ENCODE measurements at regions not wholly inside any gene's neighbourhood (a gene's known extent, or its start where the extent isn't known, plus 50 kb on each side); places are given as distances from the start of the nearest gene placed in this dataset.

DNA sequence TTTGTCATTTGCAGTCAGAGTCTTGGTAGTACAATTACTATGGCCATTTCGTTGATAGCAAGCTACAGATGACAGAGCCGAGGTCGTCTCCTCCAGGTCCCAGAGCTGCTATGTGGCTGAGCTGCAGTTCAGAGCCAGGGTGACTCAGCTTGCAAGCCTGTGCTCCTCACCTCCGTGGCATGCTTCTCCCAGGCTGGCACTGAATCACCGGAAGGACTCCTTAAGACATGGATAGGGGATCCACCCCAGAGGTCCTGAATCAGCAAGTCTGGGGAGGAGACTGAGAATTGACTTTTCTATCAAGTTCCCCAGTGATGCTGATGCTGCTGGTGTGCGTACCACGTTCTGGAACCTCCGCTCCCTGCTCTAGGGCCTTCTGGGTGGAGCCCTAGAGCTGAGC lies 291.2 kb downstream of the CDH26 start:
- DNase-seq = no peak
- Histone ChIP-seq H3K9me3 (ENCODE audit: control insufficient read depth, low read length) (no peaks in the 10 kb centered on the region), H3K27ac (ENCODE audit: insufficient read depth, low read length, poor library complexity, severe bottlenecking) (no peak overlapping the region), H3K4me1 (ENCODE audit: control insufficient read depth, insufficient read depth, low read length, poor library complexity, severe bottlenecking) (no peaks in the 10 kb centered on the region), H3K36me3 (ENCODE audit: control insufficient read depth, insufficient read depth, low read length) (no peaks in the 10 kb centered on the region), H3K27me3 (replicated peaks; ENCODE audit: control insufficient read depth, insufficient read depth, low read length, poor library complexity, severe bottlenecking) (no peaks in the 10 kb centered on the region), H3K4me3 (ENCODE audit: insufficient read depth, low read depth, low read length, poor library complexity, severe bottlenecking) (no peak overlapping the region)

DNA sequence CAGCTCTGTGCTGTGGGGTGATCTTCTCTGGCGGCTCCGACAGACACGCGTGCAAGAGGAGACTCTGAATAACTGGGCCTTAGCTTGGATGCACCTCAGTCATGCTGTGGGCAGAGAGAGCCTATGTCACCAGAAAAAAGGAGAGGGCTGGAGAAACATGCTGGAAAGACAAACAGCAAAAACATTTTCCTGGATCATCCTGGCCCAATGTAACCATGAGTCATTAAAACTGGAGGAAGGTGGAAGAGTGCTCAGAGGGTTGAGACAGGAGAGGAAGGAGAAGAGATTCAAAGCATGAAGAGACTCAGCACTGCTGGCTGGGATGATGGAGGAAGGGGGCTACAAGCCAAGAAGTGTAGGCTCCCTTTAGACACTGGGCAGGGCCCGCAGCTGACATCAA lies 292.0 kb downstream of the CDH26 start:
- Histone ChIP-seq H3K36me3 (ENCODE audit: control insufficient read depth, insufficient read depth, low read length) (no peaks in the 10 kb centered on the region), H3K4me3 (ENCODE audit: insufficient read depth, low read depth, low read length, poor library complexity, severe bottlenecking) (no peak overlapping the region), H3K4me1 (ENCODE audit: control insufficient read depth, insufficient read depth, low read length, poor library complexity, severe bottlenecking) (no peaks in the 10 kb centered on the region), H3K27me3 (replicated peaks; ENCODE audit: control insufficient read depth, insufficient read depth, low read length, poor library complexity, severe bottlenecking) (no peaks in the 10 kb centered on the region), H3K9me3 (ENCODE audit: control insufficient read depth, low read length) (no peaks in the 10 kb centered on the region), H3K27ac (ENCODE audit: insufficient read depth, low read length, poor library complexity, severe bottlenecking) (no peak overlapping the region)
- DNase-seq = no peak

DNA sequence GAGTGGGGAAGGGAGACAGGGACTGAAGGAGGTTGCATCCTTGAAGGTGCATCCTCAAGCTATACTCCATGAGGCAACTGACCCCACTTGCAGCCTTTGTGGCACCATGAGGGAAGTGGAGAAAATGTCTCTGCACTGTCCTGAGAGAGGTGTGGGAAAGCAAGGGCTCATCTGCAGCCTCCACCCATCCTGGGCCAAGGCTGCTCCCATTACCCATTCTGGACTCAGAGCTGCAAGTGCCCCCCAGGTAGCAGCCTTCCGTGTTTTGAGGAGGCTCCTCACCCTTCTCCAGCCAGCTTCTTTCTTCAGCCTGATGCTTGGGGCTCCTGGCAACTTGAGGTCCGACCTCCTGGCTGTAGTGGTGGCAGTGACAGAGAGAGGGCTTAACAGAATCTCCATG lies 294.6 kb downstream of the CDH26 start:
- no peak overlapping the region for H3K27ac ChIP-seq (ENCODE audit: insufficient read depth, low read length, poor library complexity, severe bottlenecking)
- DNase-seq = no peak
- no peak overlapping the region for H3K4me3 ChIP-seq (ENCODE audit: insufficient read depth, low read depth, low read length, poor library complexity, severe bottlenecking)
- no peaks in the 10 kb centered on the region for H3K4me1 ChIP-seq (ENCODE audit: control insufficient read depth, insufficient read depth, low read length, poor library complexity, severe bottlenecking)
- no peaks in the 10 kb centered on the region for H3K27me3 ChIP-seq (replicated peaks; ENCODE audit: control insufficient read depth, insufficient read depth, low read length, poor library complexity, severe bottlenecking)
- no peaks in the 10 kb centered on the region for H3K36me3 ChIP-seq (ENCODE audit: control insufficient read depth, insufficient read depth, low read length)
- no peaks in the 10 kb centered on the region for H3K9me3 ChIP-seq (ENCODE audit: control insufficient read depth, low read length)

DNA sequence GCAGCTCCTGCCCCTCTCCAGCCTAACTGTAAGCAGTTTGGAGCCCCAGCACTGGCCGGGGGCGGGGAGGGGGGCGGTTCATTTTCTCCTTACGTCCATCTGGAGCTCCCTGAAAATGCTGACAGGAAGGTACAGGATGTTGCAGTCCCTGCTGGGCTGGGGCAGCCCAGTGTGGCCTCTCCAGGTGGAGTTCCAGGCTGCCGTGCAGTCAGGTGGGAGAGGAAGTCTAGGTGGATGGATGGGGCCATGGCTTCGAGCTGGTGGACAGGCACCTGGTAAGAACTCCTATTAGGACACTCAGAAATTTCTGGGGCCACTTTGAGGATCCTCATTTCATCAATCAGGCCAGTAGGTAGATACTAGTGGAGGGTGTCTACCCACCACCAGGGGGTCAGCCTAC lies 295.2 kb downstream of the CDH26 start:
- no peak for DNase-seq
- Histone ChIP-seq H3K4me1 (ENCODE audit: control insufficient read depth, insufficient read depth, low read length, poor library complexity, severe bottlenecking) (no peaks in the 10 kb centered on the region), H3K27me3 (replicated peaks; ENCODE audit: control insufficient read depth, insufficient read depth, low read length, poor library complexity, severe bottlenecking) (no peaks in the 10 kb centered on the region), H3K4me3 (ENCODE audit: insufficient read depth, low read depth, low read length, poor library complexity, severe bottlenecking) (no peak overlapping the region), H3K27ac (ENCODE audit: insufficient read depth, low read length, poor library complexity, severe bottlenecking) (no peak overlapping the region), H3K36me3 (ENCODE audit: control insufficient read depth, insufficient read depth, low read length) (no peaks in the 10 kb centered on the region), H3K9me3 (ENCODE audit: control insufficient read depth, low read length) (no peaks in the 10 kb centered on the region)

GRCh38 chr20:60254901-60255411 lies 296.7 kb downstream of the CDH26 start:
- DNase-seq = no peak
- no peak overlapping the region for H3K4me3 ChIP-seq (ENCODE audit: insufficient read depth, low read depth, low read length, poor library complexity, severe bottlenecking)
- no peaks in the 10 kb centered on the region for H3K9me3 ChIP-seq (ENCODE audit: control insufficient read depth, low read length)
- H3K27me3 ChIP-seq (replicated peaks; ENCODE audit: control insufficient read depth, insufficient read depth, low read length, poor library complexity, severe bottlenecking) = no peaks in the 10 kb centered on the region
- H3K36me3 ChIP-seq (ENCODE audit: control insufficient read depth, insufficient read depth, low read length) = no peaks in the 10 kb centered on the region
- no peaks in the 10 kb centered on the region for H3K4me1 ChIP-seq (ENCODE audit: control insufficient read depth, insufficient read depth, low read length, poor library complexity, severe bottlenecking)
- no peak overlapping the region for H3K27ac ChIP-seq (ENCODE audit: insufficient read depth, low read length, poor library complexity, severe bottlenecking)

DNA sequence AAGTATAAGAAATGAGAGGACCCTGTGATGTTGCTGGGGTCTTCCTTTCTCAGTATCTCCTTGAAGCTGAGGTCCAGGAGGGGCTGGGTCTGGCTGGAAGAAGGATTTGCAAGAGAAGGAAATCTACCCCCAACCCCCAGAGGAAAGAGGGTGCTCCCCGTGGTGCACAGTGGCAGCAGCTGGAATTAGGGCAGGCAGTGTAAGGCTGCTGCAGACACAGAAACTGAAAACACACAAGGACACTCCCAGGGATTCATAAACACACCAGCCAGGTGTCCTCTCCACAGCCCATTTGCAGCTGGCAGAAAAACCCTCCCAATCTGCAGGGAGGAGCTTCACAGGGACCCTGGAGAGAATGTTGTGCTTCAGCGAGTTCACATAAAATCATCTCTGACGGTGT lies 297.2 kb downstream of the CDH26 start:
- H3K9me3 ChIP-seq (ENCODE audit: control insufficient read depth, low read length) = no peaks in the 10 kb centered on the region
- no peak overlapping the region for H3K4me3 ChIP-seq (ENCODE audit: insufficient read depth, low read depth, low read length, poor library complexity, severe bottlenecking)
- H3K4me1 ChIP-seq (ENCODE audit: control insufficient read depth, insufficient read depth, low read length, poor library complexity, severe bottlenecking) = no peaks in the 10 kb centered on the region
- no peaks in the 10 kb centered on the region for H3K27me3 ChIP-seq (replicated peaks; ENCODE audit: control insufficient read depth, insufficient read depth, low read length, poor library complexity, severe bottlenecking)
- H3K27ac ChIP-seq (ENCODE audit: insufficient read depth, low read length, poor library complexity, severe bottlenecking) = no peak overlapping the region
- no peaks in the 10 kb centered on the region for H3K36me3 ChIP-seq (ENCODE audit: control insufficient read depth, insufficient read depth, low read length)
- no peak for DNase-seq

GRCh38 chr20:60255866-60256265 lies 297.6 kb downstream of the CDH26 start:
- H3K9me3 ChIP-seq (ENCODE audit: control insufficient read depth, low read length) = no peaks in the 10 kb centered on the region
- H3K4me1 ChIP-seq (ENCODE audit: control insufficient read depth, insufficient read depth, low read length, poor library complexity, severe bottlenecking) = no peaks in the 10 kb centered on the region
- H3K4me3 ChIP-seq (ENCODE audit: insufficient read depth, low read depth, low read length, poor library complexity, severe bottlenecking) = no peak overlapping the region
- no peaks in the 10 kb centered on the region for H3K36me3 ChIP-seq (ENCODE audit: control insufficient read depth, insufficient read depth, low read length)
- H3K27ac ChIP-seq (ENCODE audit: insufficient read depth, low read length, poor library complexity, severe bottlenecking) = no peak overlapping the region
- no peaks in the 10 kb centered on the region for H3K27me3 ChIP-seq (replicated peaks; ENCODE audit: control insufficient read depth, insufficient read depth, low read length, poor library complexity, severe bottlenecking)
- DNase-seq = no peak

DNA sequence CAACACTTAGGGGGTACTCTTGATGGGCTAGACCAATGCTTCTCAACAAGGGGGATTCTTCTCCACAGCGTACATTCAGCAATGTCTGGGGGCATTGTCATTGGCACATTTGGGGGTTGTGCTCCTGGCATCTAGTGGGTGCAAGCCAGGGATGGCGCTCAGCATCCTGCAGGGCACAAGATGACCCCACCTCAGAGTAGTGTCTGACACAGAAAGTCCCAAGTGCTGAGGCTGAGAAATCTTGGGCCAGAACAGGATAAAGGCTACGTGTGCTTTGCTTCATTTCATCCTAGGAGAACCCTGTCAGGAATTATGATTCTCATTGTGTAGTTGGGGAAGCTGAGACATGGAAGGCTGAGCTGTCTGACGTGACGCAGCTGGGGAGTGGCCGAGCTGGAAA lies 298.6 kb downstream of the CDH26 start:
- Histone ChIP-seq H3K4me3 (ENCODE audit: insufficient read depth, low read depth, low read length, poor library complexity, severe bottlenecking) (no peak overlapping the region), H3K4me1 (ENCODE audit: control insufficient read depth, insufficient read depth, low read length, poor library complexity, severe bottlenecking) (no peaks in the 10 kb centered on the region), H3K36me3 (ENCODE audit: control insufficient read depth, insufficient read depth, low read length) (no peaks in the 10 kb centered on the region), H3K9me3 (ENCODE audit: control insufficient read depth, low read length) (no peaks in the 10 kb centered on the region), H3K27ac (ENCODE audit: insufficient read depth, low read length, poor library complexity, severe bottlenecking) (no peak overlapping the region), H3K27me3 (replicated peaks; ENCODE audit: control insufficient read depth, insufficient read depth, low read length, poor library complexity, severe bottlenecking) (no peaks in the 10 kb centered on the region)
- no peak for DNase-seq

DNA sequence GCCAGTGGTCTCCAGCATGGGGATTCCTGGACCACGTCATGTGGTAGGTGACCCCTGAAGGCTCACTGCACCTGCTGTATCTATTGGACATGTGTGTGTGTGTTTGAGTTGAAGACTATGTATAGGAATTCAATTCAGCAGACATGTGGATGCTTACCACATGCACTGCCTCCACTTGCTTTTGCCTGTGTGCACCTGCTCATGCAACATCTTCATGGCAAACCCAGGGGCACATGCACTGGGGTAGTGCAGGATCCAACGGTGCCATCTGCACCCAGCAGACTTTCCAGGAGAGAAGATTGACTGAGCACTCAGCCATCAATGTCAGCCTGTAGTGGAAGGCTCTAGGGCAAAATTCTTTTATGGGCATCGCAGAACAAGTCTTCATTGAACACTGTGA lies 299.4 kb downstream of the CDH26 start:
- Histone ChIP-seq H3K4me3 (ENCODE audit: insufficient read depth, low read depth, low read length, poor library complexity, severe bottlenecking) (no peak overlapping the region), H3K4me1 (ENCODE audit: control insufficient read depth, insufficient read depth, low read length, poor library complexity, severe bottlenecking) (no peaks in the 10 kb centered on the region), H3K36me3 (ENCODE audit: control insufficient read depth, insufficient read depth, low read length) (no peaks in the 10 kb centered on the region), H3K27ac (ENCODE audit: insufficient read depth, low read length, poor library complexity, severe bottlenecking) (no peak overlapping the region), H3K27me3 (replicated peaks; ENCODE audit: control insufficient read depth, insufficient read depth, low read length, poor library complexity, severe bottlenecking) (no peaks in the 10 kb centered on the region), H3K9me3 (ENCODE audit: control insufficient read depth, low read length) (no peaks in the 10 kb centered on the region)
- DNase-seq = no peak

- H3K4me1 ChIP-seq (ENCODE audit: control insufficient read depth, insufficient read depth, low read length, poor library complexity, severe bottlenecking) = no peaks in the 10 kb centered on the region
- DNase-seq = no peak
These were observed 300.1 kb downstream of the CDH26 start for GRCh38 chr20:60258255-60258863.

More at GRCh38 chr20:60258255-60258863, 300.1 kb downstream of the CDH26 start:
- Histone ChIP-seq H3K27ac (ENCODE audit: insufficient read depth, low read length, poor library complexity, severe bottlenecking) (no peak overlapping the region), H3K4me3 (ENCODE audit: insufficient read depth, low read depth, low read length, poor library complexity, severe bottlenecking) (no peak overlapping the region), H3K27me3 (replicated peaks; ENCODE audit: control insufficient read depth, insufficient read depth, low read length, poor library complexity, severe bottlenecking) (no peaks in the 10 kb centered on the region), H3K36me3 (ENCODE audit: control insufficient read depth, insufficient read depth, low read length) (no peaks in the 10 kb centered on the region), H3K9me3 (ENCODE audit: control insufficient read depth, low read length) (no peaks in the 10 kb centered on the region)

Data from effector memory CD4-positive, alpha-beta T cell (primary cell).